ENCODE measurements at regions not wholly inside any gene's neighbourhood (a gene's known extent, or its start where the extent isn't known, plus 50 kb on each side); places are given as distances from the start of the nearest gene placed in this dataset.

DNA sequence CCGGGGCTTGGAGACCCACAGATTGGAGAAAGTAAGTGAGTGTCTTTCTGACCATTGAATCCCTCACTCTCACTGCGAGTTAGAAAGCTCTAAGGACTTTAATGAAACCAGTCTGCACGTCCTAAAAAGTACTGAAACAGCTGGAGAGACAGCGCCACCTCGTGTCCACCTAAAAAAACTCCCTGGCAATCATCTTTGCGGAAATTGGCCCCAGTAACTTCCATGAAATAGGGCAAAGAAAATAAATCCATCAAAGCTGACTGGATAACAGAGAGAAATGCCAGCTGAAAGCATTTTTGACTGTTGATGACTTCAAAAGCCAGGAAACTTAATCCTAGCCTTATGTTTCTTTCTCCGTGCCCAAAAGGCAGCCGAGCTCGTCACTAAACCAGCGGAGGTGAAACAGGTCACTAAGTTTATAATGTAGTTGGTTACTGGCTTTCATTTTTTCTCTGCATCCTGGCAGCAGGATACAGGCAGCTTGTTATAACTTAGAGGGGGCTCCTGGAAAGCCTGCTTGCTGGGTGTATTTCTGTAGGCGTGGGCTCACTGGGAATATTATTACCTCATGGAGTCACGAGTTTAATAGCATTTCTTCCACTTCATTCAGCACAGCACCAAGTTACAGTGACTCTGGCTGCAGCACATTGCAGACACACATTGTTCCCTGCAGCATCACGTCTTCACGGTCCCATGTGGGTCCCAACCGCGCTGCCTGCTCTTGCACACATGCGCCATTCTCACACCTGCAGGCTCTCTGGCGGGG is 266.5 kb downstream of the HRH4 start:
- Mint-ChIP-seq H3K4me3 (no peak overlapping the region), H3K9me3 (no peaks in the 10 kb centered on the region), H3K36me3 (no peaks in the 10 kb centered on the region), H3K27ac (no peak overlapping the region), H3K4me1 (peaks cover 0 to 4% of the 10 kb centered on the region in 2 donors), H3K27me3 (ENCODE audit: low read depth in 2 of 2) (peaks cover 11% of the 10 kb centered on the region in 2 donors)
- Histone ChIP-seq H3K36me3 (ENCODE audit: control insufficient read depth, insufficient read depth, low read length) (no peaks in the 10 kb centered on the region), H3K4me3 (ENCODE audit: low read length) (no peak overlapping the region), H3K27ac (ENCODE audit: low read length) (no peak overlapping the region), H3K27me3 (ENCODE audit: control insufficient read depth, insufficient read depth, low read length) (no peaks in the 10 kb centered on the region), H3K4me1 (ENCODE audit: control insufficient read depth, insufficient read depth, low read length) (no peaks in the 10 kb centered on the region), H3K9me3 (ENCODE audit: control insufficient read depth, insufficient read depth, low read length) (no peaks in the 10 kb centered on the region)
- ATAC-seq (peak in 1 of 3 donors; percentile 45), DNase-seq (peak; percentile 27 to 79)
- intact Hi-C loops (cut with micrococcal nuclease) = loop anchor here (1.0 to 5.0 kb wide), 2 partner anchors 240 to 365 kb away; no protein-coding TSS in a partner anchor
- WGBS (ENCODE audit: insufficient coverage) = 58% methylated on average over 18 of the region's 18 CpGs
- TF ChIP-seq, protein P1, sequence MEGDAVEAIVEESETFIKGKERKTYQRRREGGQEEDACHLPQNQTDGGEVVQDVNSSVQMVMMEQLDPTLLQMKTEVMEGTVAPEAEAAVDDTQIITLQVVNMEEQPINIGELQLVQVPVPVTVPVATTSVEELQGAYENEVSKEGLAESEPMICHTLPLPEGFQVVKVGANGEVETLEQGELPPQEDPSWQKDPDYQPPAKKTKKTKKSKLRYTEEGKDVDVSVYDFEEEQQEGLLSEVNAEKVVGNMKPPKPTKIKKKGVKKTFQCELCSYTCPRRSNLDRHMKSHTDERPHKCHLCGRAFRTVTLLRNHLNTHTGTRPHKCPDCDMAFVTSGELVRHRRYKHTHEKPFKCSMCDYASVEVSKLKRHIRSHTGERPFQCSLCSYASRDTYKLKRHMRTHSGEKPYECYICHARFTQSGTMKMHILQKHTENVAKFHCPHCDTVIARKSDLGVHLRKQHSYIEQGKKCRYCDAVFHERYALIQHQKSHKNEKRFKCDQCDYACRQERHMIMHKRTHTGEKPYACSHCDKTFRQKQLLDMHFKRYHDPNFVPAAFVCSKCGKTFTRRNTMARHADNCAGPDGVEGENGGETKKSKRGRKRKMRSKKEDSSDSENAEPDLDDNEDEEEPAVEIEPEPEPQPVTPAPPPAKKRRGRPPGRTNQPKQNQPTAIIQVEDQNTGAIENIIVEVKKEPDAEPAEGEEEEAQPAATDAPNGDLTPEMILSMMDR (IDR thresholded peaks at IDR 0.05) = peak; percentile 74

DNA sequence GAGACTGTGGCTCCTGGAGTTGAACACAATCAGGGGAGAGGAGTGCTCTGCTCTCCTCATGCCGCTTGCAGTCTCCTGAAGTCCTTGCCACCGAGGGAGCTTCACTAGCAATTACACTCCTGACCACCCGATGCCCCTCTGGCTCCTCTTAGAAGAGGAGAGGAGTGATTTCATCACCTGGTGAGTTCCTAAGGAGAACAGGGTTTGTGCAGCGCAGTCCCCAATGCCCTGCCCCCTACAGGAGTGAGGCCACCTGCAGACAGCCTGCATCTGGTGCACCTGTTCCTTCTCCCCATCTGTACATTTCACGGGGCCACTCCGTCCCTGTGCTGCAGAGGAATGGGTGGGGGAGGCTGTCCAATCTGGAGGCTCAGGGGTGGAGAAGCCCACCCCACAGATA is 267.2 kb downstream of the HRH4 start:
- no peak overlapping the region for H3K27ac Mint-ChIP-seq
- no peak overlapping the region for H3K4me3 ChIP-seq (ENCODE audit: low read length)
- no peaks in the 10 kb centered on the region for H3K4me1 ChIP-seq (ENCODE audit: control insufficient read depth, insufficient read depth, low read length)
- ATAC-seq (no peak), DNase-seq (no peak)
- peaks cover 0 to 4% of the 10 kb centered on the region in 2 donors for H3K4me1 Mint-ChIP-seq
- H3K36me3 ChIP-seq (ENCODE audit: control insufficient read depth, insufficient read depth, low read length) = no peaks in the 10 kb centered on the region
- no peaks in the 10 kb centered on the region for H3K36me3 Mint-ChIP-seq
- H3K4me3 Mint-ChIP-seq = no peak overlapping the region
- peaks cover 7 to 11% of the 10 kb centered on the region in 2 donors for H3K27me3 Mint-ChIP-seq (ENCODE audit: low read depth in 2 of 2)
- no peak overlapping the region for H3K27ac ChIP-seq (ENCODE audit: low read length)
- TF ChIP-seq, protein P1 (IDR thresholded peaks at IDR 0.05) = no peak
- no peaks in the 10 kb centered on the region for H3K9me3 ChIP-seq (ENCODE audit: control insufficient read depth, insufficient read depth, low read length)
- no peaks in the 10 kb centered on the region for H3K9me3 Mint-ChIP-seq
- H3K27me3 ChIP-seq (ENCODE audit: control insufficient read depth, insufficient read depth, low read length) = no peaks in the 10 kb centered on the region
- intact Hi-C loops (cut with micrococcal nuclease) = loop anchor here (5.0 kb wide), 1 partner anchor 365 kb away; no protein-coding TSS in a partner anchor
- 82% methylated on average over 4 of the region's 6 CpGs for WGBS (ENCODE audit: insufficient coverage)

DNA sequence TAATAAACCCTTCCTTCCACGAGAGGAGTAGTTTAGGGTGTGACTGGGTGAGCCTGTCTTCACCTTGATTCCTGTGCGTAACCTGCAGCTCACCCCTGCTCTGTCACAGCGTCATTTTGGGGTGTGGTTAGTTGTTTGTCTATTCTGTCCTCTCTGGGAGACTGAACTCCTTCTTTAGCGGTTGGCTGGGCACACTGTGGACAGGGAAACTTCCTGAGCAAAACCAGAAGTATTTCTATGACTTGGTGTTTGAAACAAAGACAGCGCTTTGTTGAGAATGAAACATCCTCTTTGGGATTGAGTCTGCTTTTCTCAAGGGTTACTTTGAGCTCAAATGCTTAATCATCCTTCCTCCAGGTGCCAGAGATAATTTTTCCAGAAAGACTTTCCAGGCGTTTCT is 270.7 kb downstream of the HRH4 start:
- DNase-seq (no peak), ATAC-seq (no peak)
- Mint-ChIP-seq H3K9me3 (no peaks in the 10 kb centered on the region), H3K27ac (no peak overlapping the region), H3K36me3 (no peaks in the 10 kb centered on the region), H3K4me3 (no peak overlapping the region), H3K27me3 (ENCODE audit: low read depth in 2 of 2) (peaks cover 7 to 11% of the 10 kb centered on the region in 2 donors), H3K4me1 (peaks cover 0 to 4% of the 10 kb centered on the region in 2 donors)
- no peaks in the 10 kb centered on the region for H3K9me3 ChIP-seq (ENCODE audit: control insufficient read depth, insufficient read depth, low read length)
- H3K27ac ChIP-seq (ENCODE audit: low read length) = no peak overlapping the region
- intact Hi-C loops (cut with micrococcal nuclease) = no loop called here
- no peaks in the 10 kb centered on the region for H3K27me3 ChIP-seq (ENCODE audit: control insufficient read depth, insufficient read depth, low read length)
- no peaks in the 10 kb centered on the region for H3K4me1 ChIP-seq (ENCODE audit: control insufficient read depth, insufficient read depth, low read length)
- 41% methylated on average over 5 of the region's 6 CpGs for WGBS (ENCODE audit: insufficient coverage)
- no peaks in the 10 kb centered on the region for H3K36me3 ChIP-seq (ENCODE audit: control insufficient read depth, insufficient read depth, low read length)
- TF ChIP-seq, protein P1 (IDR thresholded peaks at IDR 0.05) = no peak
- no peak overlapping the region for H3K4me3 ChIP-seq (ENCODE audit: low read length)
